KMS-11 (cell line): ENCODE measurements at regions not wholly inside any gene's neighbourhood (a gene's known extent, or its start where the extent isn't known, plus 50 kb on each side); places are given as distances from the start of the nearest gene placed in this dataset.

ENCODE experiments used
- H2AFZ ChIP-seq: fragments of 200-600 bp; sonication (generic); 2 replicates; pipeline ENCODE4 v1.6.1; 2016; ENCODE audit warnings: antibody characterized with exemption, mixed run types, low read depth
- H3K27ac ChIP-seq: fragments of 200-600 bp; sonication (generic); 2 replicates; pipeline ENCODE4 v1.6.1; 2016; ENCODE audit warnings: mild to moderate bottlenecking, mixed run types
- H3K27me3 ChIP-seq: fragments of 200-600 bp; sonication (generic); 2 replicates; pipeline ENCODE4 v1.6.1; 2017; ENCODE audit warnings: mild to moderate bottlenecking, low read depth, mixed run types, moderate library complexity; ENCODE audit not compliant: insufficient read depth
- H3K36me3 ChIP-seq: fragments of 200-600 bp; sonication (generic); 2 replicates; pipeline ENCODE4 v1.6.1; 2017; ENCODE audit warnings: mild to moderate bottlenecking, mixed run types; ENCODE audit not compliant: insufficient read depth
- H3K4me1 ChIP-seq: fragments of 200-600 bp; sonication (generic); 2 replicates; pipeline ENCODE4 v1.6.1; 2016; ENCODE audit warnings: mild to moderate bottlenecking, low read depth, mixed run types; ENCODE audit not compliant: poor library complexity, severe bottlenecking
- H3K4me2 ChIP-seq: fragments of 200-600 bp; sonication (generic); 2 replicates; pipeline ENCODE4 v1.7.0; 2016; ENCODE audit warnings: mild to moderate bottlenecking, mixed run types
- H3K4me3 ChIP-seq: fragments of 200-600 bp; sonication (generic); IDR thresholded peaks from 2 replicates; pipeline ENCODE4 v1.6.1; 2017; ENCODE audit warnings: low read depth, low read length, mixed read lengths; ENCODE audit not compliant: insufficient read depth
- H3K79me2 ChIP-seq: fragments of 200-600 bp; sonication (generic); 2 replicates; pipeline ENCODE4 v1.6.1; 2016; ENCODE audit warnings: low read depth, mixed run types; ENCODE audit not compliant: insufficient read depth
- H3K9ac ChIP-seq: fragments of 200-600 bp; sonication (generic); 2 replicates; pipeline ENCODE4 v1.6.1; 2016; ENCODE audit warnings: mild to moderate bottlenecking, mixed run types
- H4K20me1 ChIP-seq: fragments of 200-600 bp; sonication (generic); 2 replicates; pipeline ENCODE4 v1.6.1; 2016; ENCODE audit warnings: mild to moderate bottlenecking, mixed run types; ENCODE audit not compliant: insufficient read depth
- TF ChIP-seq, protein P1 (sequence below): fragments of 200-600 bp; sonication (generic); conservative IDR thresholded peaks from 2 replicates; pipeline ENCODE4 v1.6.1; 2017; ENCODE audit warnings: low read depth, mild to moderate bottlenecking, antibody characterized with exemption, low read length, moderate library complexity, mixed read lengths

GRCh38 chr3:193851941-193852674, 259.1 kb downstream of the OPA1 start:
- no peak overlapping the region for H3K9ac ChIP-seq
- H2AFZ ChIP-seq: no peak overlapping the region
- H3K36me3 ChIP-seq: no peaks in the 10 kb centered on the region
- H4K20me1 ChIP-seq: no peaks in the 10 kb centered on the region
- H3K79me2 ChIP-seq: no peaks in the 10 kb centered on the region
- no peaks in the 10 kb centered on the region for H3K27me3 ChIP-seq
- no peak overlapping the region for H3K4me3 ChIP-seq
- H3K4me1 ChIP-seq: no peaks in the 10 kb centered on the region
- TF ChIP-seq, protein P1, sequence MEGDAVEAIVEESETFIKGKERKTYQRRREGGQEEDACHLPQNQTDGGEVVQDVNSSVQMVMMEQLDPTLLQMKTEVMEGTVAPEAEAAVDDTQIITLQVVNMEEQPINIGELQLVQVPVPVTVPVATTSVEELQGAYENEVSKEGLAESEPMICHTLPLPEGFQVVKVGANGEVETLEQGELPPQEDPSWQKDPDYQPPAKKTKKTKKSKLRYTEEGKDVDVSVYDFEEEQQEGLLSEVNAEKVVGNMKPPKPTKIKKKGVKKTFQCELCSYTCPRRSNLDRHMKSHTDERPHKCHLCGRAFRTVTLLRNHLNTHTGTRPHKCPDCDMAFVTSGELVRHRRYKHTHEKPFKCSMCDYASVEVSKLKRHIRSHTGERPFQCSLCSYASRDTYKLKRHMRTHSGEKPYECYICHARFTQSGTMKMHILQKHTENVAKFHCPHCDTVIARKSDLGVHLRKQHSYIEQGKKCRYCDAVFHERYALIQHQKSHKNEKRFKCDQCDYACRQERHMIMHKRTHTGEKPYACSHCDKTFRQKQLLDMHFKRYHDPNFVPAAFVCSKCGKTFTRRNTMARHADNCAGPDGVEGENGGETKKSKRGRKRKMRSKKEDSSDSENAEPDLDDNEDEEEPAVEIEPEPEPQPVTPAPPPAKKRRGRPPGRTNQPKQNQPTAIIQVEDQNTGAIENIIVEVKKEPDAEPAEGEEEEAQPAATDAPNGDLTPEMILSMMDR: no peak
- no peak overlapping the region for H3K4me2 ChIP-seq
- no peak overlapping the region for H3K27ac ChIP-seq

GRCh38 chr3:193852901-193853300, 259.9 kb downstream of the OPA1 start:
- no peaks in the 10 kb centered on the region for H3K79me2 ChIP-seq
- no peaks in the 10 kb centered on the region for H4K20me1 ChIP-seq
- H3K36me3 ChIP-seq: no peaks in the 10 kb centered on the region
- H3K27ac ChIP-seq: no peak overlapping the region
- H3K9ac ChIP-seq: no peak overlapping the region
- H2AFZ ChIP-seq: no peak overlapping the region
- H3K4me2 ChIP-seq: no peak overlapping the region
- H3K27me3 ChIP-seq: no peaks in the 10 kb centered on the region
- TF ChIP-seq, protein P1: no peak
- no peak overlapping the region for H3K4me3 ChIP-seq
- no peaks in the 10 kb centered on the region for H3K4me1 ChIP-seq

DNA sequence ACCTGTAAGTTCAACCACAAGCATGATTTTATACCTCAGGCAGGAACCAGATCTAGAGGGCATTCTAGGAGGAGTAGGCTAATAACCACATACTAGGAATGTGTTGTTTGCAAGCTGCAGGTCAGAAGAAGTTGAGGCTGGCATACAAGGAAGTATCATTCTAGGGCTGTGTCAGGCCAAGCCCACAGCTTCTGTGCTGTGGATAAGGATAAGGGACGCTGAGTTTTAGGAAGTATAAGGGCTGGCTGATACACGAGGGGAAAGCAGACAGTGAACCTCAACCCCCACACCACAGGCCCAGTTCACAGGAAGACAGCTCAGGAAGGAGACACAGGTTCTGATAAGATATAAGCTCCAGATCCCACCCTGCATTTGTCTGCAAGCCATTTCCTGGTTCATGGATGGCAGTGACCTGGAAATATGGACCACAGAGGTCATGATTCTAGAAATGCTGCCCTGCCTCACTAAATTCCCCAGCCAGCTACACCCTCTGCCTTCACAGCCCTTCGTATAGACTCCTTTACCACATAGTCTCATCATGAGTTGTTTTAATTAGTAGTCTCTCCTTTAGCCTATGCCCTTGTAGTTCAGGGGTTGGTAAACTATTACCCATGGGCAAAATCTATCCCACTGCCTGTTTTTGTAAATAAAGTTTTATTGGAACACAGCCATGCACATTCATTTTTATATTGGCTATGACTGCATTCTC, 260.7 kb downstream of the OPA1 start:
- TF ChIP-seq, protein P1: no peak
- Histone ChIP-seq H3K4me3 (no peak overlapping the region), H3K9ac (no peak overlapping the region), H3K79me2 (no peaks in the 10 kb centered on the region), H2AFZ (no peak overlapping the region), H3K27me3 (no peaks in the 10 kb centered on the region), H3K4me2 (no peak overlapping the region), H3K4me1 (no peaks in the 10 kb centered on the region), H3K36me3 (no peaks in the 10 kb centered on the region), H3K27ac (no peak overlapping the region), H4K20me1 (no peaks in the 10 kb centered on the region)

DNA sequence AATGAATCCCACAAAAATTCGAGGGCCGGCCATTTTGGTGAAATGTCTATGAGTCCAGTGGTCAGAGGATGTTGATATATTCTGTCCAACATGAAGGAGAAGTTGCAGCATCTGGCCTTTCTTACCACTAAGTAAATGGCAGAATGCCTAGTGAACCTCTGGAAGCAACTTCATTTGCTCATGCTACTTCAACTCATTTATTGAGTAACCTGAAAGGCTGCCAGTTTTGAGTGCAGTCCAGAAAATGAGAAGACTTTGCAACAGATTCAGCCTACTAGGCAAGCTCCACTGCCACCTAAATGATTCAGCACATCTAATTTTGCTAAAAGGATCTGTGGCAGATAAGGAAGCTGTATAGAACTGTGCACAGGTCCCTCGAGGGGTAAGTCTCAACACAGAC, 265.0 kb downstream of the OPA1 start:
- H3K9ac ChIP-seq: no peak overlapping the region
- H3K4me1 ChIP-seq: no peaks in the 10 kb centered on the region
- no peak overlapping the region for H3K4me2 ChIP-seq
- H3K27ac ChIP-seq: no peak overlapping the region
- no peaks in the 10 kb centered on the region for H3K79me2 ChIP-seq
- no peaks in the 10 kb centered on the region for H3K27me3 ChIP-seq
- no peak overlapping the region for H2AFZ ChIP-seq
- H3K36me3 ChIP-seq: no peaks in the 10 kb centered on the region
- TF ChIP-seq, protein P1: no peak
- no peaks in the 10 kb centered on the region for H4K20me1 ChIP-seq
- H3K4me3 ChIP-seq: no peak overlapping the region
